NCI-H2081 (cell line): ENCODE measurements at regions not wholly inside any gene's neighbourhood (a gene's known extent, or its start where the extent isn't known, plus 50 kb on each side); places are given as distances from the start of the nearest gene placed in this dataset.
A peak's percentile ranks its signal among the peaks of the same experiment; 100 is the strongest.
"Not testable (repeated sequence)": the region's sequence is repeated elsewhere in the genome, so short reads cannot be mapped to it uniquely, and the experiment has no call there.

ENCODE experiments used
- DNase-seq, 2 experiments: peaks; one replicate each; lab custom pipeline; 2025; lab: John Stamatoyannopoulos, UW

GRCh38 chr1:178643349-178643748 is 81.7 kb upstream of the RALGPS2 start:
- no peak for DNase-seq

GRCh38 chr1:178643831-178644230 is 81.2 kb upstream of the RALGPS2 start:
- DNase-seq = no peak

- DNase-seq = peak in 1 of 2 experiments; percentile 30
These were observed 80.5 kb upstream of the RALGPS2 start for GRCh38 chr1:178644308-178645120.

GRCh38 chr1:178645157-178645807 is 79.8 kb upstream of the RALGPS2 start:
- DNase-seq = no peak

- no peak for DNase-seq
These were observed 79.2 kb upstream of the RALGPS2 start for GRCh38 chr1:178645808-178646200.

GRCh38 chr1:178646821-178647220 is 78.2 kb upstream of the RALGPS2 start:
- no peak for DNase-seq

- no peak for DNase-seq
These were observed 76.9 kb upstream of the RALGPS2 start for GRCh38 chr1:178648151-178648550.

GRCh38 chr1:178649582-178650350 is 75.3 kb upstream of the RALGPS2 start:
- DNase-seq = no peak

- no peak for DNase-seq
These were observed 74.0 kb upstream of the RALGPS2 start for GRCh38 chr1:178650934-178651511.

- DNase-seq = no peak
These were observed 73.3 kb upstream of the RALGPS2 start for GRCh38 chr1:178651742-178652141.

- DNase-seq = no peak
These were observed 72.2 kb upstream of the RALGPS2 start for GRCh38 chr1:178652506-178653490.

- no peak for DNase-seq
These were observed 65.2 kb upstream of the RALGPS2 start for GRCh38 chr1:178659789-178660208.

GRCh38 chr1:178660461-178660860 is 64.6 kb upstream of the RALGPS2 start:
- no peak for DNase-seq

GRCh38 chr1:178664278-178664677 is 60.8 kb upstream of the RALGPS2 start:
- no peak for DNase-seq

- DNase-seq = no peak
These were observed 59.5 kb upstream of the RALGPS2 start for GRCh38 chr1:178665579-178665978.

GRCh38 chr1:178666891-178667290 is 58.2 kb upstream of the RALGPS2 start:
- not testable (repeated sequence) for DNase-seq

- DNase-seq = no peak
These were observed 52.6 kb upstream of the RALGPS2 start for GRCh38 chr1:178672434-178672833.

GRCh38 chr1:178674559-178674958 is 50.5 kb upstream of the RALGPS2 start:
- DNase-seq = not testable (repeated sequence)
